ENCODE measurements at regions not wholly inside any gene's neighbourhood (a gene's known extent, or its start where the extent isn't known, plus 50 kb on each side); places are given as distances from the start of the nearest gene placed in this dataset.
A peak's percentile ranks its signal among the peaks of the same experiment; 100 is the strongest.

DNA sequence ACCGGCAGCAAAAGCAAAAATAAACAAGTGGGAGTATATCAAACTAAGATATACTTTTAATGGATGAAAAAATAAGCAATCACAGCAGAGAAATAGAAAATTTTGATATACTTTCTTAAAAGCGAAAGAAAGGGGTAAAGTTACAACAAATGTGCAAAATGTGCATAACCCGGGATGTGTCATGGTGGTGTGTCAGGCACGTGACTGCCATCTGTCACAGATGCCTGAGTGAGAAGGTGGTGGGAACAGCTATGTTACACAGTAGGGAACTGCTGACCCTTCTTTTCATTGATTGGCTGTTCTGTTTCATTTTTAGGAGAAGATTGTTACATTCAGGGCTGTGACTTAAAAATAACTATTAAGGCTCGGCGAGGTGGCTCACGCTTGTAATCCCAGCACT lies 168.1 kb upstream of the PELI2 start:
- peak overlapping the region; percentile 37 for H3K4me3 Mint-ChIP-seq (ENCODE audit: unreplicated experiment)
- H3K27me3 Mint-ChIP-seq (ENCODE audit: unreplicated experiment), result peaks cover 7% of the 10 kb centered on the region
- peaks cover 3% of the 10 kb centered on the region for H3K9me3 Mint-ChIP-seq (ENCODE audit: unreplicated experiment)
- TF ChIP-seq, protein P1, sequence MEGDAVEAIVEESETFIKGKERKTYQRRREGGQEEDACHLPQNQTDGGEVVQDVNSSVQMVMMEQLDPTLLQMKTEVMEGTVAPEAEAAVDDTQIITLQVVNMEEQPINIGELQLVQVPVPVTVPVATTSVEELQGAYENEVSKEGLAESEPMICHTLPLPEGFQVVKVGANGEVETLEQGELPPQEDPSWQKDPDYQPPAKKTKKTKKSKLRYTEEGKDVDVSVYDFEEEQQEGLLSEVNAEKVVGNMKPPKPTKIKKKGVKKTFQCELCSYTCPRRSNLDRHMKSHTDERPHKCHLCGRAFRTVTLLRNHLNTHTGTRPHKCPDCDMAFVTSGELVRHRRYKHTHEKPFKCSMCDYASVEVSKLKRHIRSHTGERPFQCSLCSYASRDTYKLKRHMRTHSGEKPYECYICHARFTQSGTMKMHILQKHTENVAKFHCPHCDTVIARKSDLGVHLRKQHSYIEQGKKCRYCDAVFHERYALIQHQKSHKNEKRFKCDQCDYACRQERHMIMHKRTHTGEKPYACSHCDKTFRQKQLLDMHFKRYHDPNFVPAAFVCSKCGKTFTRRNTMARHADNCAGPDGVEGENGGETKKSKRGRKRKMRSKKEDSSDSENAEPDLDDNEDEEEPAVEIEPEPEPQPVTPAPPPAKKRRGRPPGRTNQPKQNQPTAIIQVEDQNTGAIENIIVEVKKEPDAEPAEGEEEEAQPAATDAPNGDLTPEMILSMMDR (IDR thresholded peaks at IDR 0.05; ENCODE audit: partially characterized antibody, unreplicated experiment), result no peak
- no peak overlapping the region for H3K27ac Mint-ChIP-seq (ENCODE audit: unreplicated experiment)
- peaks cover 17% of the 10 kb centered on the region for H3K4me1 Mint-ChIP-seq (ENCODE audit: low read depth, unreplicated experiment)
- peak; percentile 47 for DNase-seq
- no peaks in the 10 kb centered on the region for H3K36me3 Mint-ChIP-seq (ENCODE audit: unreplicated experiment)

- no peaks in the 10 kb centered on the region for H3K36me3 Mint-ChIP-seq (ENCODE audit: unreplicated experiment)
- H3K27me3 Mint-ChIP-seq (ENCODE audit: unreplicated experiment), result peaks cover 7% of the 10 kb centered on the region
- H3K27ac Mint-ChIP-seq (ENCODE audit: unreplicated experiment), result no peak overlapping the region
- H3K4me1 Mint-ChIP-seq (ENCODE audit: low read depth, unreplicated experiment), result peaks cover 17% of the 10 kb centered on the region
- H3K4me3 Mint-ChIP-seq (ENCODE audit: unreplicated experiment), result no peak overlapping the region
- peak; percentile 78 for DNase-seq
- TF ChIP-seq, protein P1 (IDR thresholded peaks at IDR 0.05; ENCODE audit: partially characterized antibody, unreplicated experiment), result no peak
- H3K9me3 Mint-ChIP-seq (ENCODE audit: unreplicated experiment), result peaks cover 3% of the 10 kb centered on the region
Observed at GRCh38 chr14:55951341-55952206, 166.6 kb upstream of the PELI2 start.

DNA sequence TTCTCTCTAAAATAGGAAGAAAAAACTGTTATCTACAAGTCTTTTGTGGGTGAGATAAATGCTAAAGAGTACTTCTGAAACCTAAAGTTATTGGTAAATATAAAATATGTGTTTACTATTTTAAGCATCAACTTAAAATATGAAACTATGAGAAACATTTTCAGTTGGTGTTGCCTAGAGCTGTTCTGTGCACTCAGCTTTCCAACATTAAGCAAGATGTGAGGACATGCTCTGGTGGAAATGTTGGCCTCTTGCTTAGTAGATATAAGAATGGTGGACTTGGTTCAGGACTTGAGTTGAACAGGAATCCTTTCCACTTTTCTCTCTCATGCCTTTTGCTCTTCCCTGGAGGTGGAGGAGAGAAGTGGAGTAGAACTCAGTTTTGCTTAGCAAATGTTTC lies 164.1 kb upstream of the PELI2 start:
- Mint-ChIP-seq H3K27ac (ENCODE audit: unreplicated experiment) (no peak overlapping the region), H3K4me1 (ENCODE audit: low read depth, unreplicated experiment) (peaks cover 22% of the 10 kb centered on the region), H3K4me3 (ENCODE audit: unreplicated experiment) (no peak overlapping the region), H3K9me3 (ENCODE audit: unreplicated experiment) (peaks cover 2% of the 10 kb centered on the region), H3K27me3 (ENCODE audit: unreplicated experiment) (peaks cover 7% of the 10 kb centered on the region), H3K36me3 (ENCODE audit: unreplicated experiment) (no peaks in the 10 kb centered on the region)
- no peak for DNase-seq
- TF ChIP-seq, protein P1 (IDR thresholded peaks at IDR 0.05; ENCODE audit: partially characterized antibody, unreplicated experiment), result no peak

DNA sequence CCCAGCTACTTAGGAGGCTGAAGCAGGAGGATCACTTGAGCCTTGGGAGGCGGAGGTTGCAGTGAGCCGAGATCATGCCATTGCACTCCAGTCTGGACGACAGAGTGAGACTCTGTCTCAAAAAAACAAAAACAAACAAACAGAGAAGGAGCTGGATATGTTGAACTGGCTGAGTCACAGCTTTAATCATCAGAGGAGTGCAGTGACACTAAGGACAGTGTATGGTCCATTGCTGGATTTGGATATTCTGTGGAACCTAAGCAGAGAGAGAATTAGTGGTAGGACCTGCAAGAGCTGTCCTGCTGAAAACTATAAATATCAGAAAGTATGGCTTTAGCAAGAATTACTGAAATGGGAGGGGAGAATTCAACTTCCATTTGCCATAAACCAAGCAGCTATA lies 163.0 kb upstream of the PELI2 start:
- Mint-ChIP-seq H3K36me3 (ENCODE audit: unreplicated experiment) (no peaks in the 10 kb centered on the region), H3K9me3 (ENCODE audit: unreplicated experiment) (peaks cover under 1% of the 10 kb centered on the region), H3K4me1 (ENCODE audit: low read depth, unreplicated experiment) (peaks cover 12% of the 10 kb centered on the region), H3K27me3 (ENCODE audit: unreplicated experiment) (peaks cover 5% of the 10 kb centered on the region), H3K27ac (ENCODE audit: unreplicated experiment) (no peak overlapping the region), H3K4me3 (ENCODE audit: unreplicated experiment) (no peak overlapping the region)
- TF ChIP-seq, protein P1 (IDR thresholded peaks at IDR 0.05; ENCODE audit: partially characterized antibody, unreplicated experiment), result no peak
- DNase-seq, result no peak

- Mint-ChIP-seq H3K9me3 (ENCODE audit: unreplicated experiment) (no peaks in the 10 kb centered on the region), H3K27me3 (ENCODE audit: unreplicated experiment) (no peaks in the 10 kb centered on the region), H3K27ac (ENCODE audit: unreplicated experiment) (no peak overlapping the region), H3K36me3 (ENCODE audit: unreplicated experiment) (no peaks in the 10 kb centered on the region), H3K4me3 (ENCODE audit: unreplicated experiment) (no peak overlapping the region), H3K4me1 (ENCODE audit: low read depth, unreplicated experiment) (peaks cover 10% of the 10 kb centered on the region)
- no peak for DNase-seq
- TF ChIP-seq, protein P1 (IDR thresholded peaks at IDR 0.05; ENCODE audit: partially characterized antibody, unreplicated experiment), result no peak
Observed at GRCh38 chr14:55957950-55958349, 160.3 kb upstream of the PELI2 start.

Measured in glutamatergic neuron (in vitro differentiated cells).